Fibroblast of skin of abdomen (primary cell): ENCODE measurements at regions not wholly inside any gene's neighbourhood (a gene's known extent, or its start where the extent isn't known, plus 50 kb on each side); places are given as distances from the start of the nearest gene placed in this dataset.

Source experiments
- DNase-seq: peaks from one replicate; pipeline ENCODE4 v3.0.0-alpha.2; 2013

DNA sequence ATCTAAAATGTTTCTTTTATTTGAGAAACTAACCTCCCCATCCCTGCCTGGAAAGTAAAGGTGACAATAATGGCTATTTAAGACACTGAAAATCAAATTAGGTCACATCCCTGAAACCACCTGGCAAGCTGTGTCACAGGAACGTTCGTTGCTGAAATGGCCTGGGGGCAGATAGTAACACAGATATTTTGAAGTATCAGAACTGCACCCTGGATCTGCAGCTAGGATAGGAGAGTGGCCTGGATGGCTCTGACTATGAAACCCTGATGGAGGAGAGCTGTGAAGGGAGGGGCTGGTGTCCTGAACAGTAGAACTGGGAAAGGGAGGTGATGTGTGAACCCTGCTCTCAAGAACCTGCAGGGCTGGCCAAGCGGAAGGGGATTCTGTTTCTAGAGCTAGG lies 648.3 kb upstream of the CFAP20DC start:
- no peak for DNase-seq

DNA sequence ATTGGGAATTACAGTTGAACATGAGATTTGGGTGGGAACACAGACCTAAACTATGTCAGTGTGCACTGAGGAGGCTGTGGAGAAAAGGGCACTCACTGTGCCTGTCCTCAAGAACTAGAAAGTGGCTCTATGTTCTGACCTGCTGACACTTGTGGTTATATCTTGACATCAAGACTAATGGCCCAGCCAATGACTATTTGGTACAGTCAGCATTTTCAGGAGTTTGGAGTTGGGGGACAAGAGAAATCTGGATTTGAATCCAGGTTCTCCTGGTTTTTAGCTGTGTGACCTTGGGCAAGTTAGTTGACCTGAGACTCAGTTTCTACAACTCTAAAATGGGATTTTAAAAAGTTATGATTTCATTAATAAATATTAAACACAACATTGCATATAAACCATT lies 647.0 kb upstream of the CFAP20DC start:
- DNase-seq = no peak

DNA sequence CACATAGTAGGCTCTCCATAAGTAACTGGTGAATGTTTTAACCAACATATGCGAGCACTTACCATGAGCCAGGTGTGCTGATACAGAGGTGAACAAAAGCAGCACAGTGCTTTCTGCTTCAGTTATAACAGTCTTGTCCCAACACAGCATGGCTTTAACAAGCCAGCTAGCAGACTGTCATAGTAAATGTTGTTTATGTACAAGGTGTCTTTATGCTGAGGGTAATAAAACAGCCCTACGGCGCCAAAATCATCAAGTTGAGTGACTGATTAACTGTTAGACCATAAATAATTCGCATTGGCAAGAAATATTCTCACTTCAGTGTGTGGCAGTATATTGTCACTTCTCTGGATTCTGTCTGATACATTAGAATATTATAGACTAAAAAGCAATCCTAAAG lies 646.0 kb upstream of the CFAP20DC start:
- DNase-seq = no peak

DNA sequence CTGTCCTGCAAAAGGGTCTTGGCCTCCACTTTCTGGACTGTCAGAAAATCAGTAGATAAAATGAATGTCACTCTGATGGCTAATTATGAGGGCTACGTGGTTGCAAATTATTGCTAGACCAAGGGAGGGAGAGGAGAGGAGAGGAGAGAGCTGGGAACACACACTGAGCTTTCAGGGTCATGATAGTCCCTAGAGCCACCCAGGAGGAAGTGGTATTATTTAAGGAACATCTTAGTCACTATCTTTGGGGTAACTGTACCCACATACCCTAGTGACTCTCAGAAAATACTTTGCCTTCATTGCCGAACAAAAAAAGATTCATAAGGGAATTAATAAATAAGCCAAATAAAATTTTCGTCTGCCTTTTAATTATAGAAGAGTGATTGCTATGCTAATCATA lies 642.3 kb upstream of the CFAP20DC start:
- DNase-seq = no peak

DNA sequence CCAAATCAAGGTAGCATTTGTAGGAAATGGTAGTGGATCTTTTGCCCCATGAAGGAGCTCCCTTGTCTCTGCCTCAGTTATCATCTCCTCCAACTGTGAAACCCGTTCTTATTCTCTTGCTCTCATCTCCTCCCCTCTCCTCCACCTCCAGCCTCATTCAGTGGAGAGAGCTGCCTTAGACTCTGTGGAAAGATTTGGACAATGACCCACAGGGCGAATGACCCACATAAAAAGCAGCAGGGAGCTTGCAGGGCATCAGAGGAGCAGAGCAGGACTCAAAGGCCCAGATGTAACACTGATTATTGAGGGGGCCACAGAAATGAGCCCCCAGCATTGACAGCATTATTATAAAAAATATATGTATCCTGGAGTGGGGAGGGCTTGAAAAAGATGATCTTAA lies 641.1 kb upstream of the CFAP20DC start:
- no peak for DNase-seq

DNA sequence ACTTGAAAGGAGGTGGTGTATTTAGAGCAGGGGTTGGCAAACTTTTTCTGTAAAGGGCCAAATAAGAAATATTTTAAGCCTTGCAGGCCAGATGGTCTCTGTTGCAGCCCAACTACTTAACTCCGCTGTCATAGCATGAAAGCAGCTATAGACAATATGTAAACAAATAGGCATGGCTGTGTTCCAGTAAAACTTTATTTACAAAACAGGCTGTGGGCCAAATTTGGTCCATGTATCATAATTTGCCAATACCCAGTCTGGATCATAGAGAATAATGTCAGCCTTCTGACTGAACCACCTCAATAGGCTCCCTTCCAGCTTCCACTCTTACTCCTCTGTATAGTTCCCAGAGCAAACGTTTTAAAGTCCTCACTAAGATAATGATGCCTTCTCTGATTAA lies 638.8 kb upstream of the CFAP20DC start:
- no peak for DNase-seq

DNA sequence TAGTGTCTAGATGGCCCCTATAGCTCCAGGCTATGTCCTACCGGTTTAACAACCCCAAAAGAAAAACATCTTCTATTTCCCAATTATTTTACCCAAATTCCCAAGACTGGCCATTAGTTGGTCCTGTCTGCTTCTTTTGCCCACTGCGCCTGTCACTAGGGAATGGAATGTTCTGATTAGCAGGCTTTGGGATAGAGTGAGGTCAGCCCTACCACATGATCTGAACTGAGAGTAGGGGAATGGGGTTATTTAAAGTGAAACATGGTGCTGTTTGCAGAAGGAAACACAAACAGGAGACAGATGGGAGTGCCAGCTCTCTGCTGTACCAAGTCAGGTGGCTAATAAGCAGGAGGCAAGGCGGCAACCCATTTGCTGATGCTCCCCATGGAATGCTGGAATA lies 635.6 kb upstream of the CFAP20DC start:
- DNase-seq = no peak

DNA sequence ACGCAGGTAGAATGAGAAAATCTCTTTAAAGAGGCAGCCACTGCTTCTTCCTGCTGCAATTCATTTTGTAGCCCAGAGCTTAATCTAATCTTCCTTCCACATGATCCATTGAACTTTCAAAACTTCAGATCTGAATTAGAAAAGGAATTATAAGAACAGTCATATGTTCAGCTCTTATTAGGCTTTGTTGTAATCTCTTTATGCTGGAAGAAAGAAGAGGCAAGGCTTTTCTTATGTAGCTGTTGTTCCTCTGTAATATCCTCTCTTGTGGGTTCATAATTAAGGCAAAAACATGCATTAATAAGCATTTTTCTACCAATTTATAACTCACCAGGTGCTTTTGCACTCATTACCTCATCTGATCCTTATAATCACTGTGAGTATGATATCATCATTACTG lies 634.9 kb upstream of the CFAP20DC start:
- DNase-seq = no peak

DNA sequence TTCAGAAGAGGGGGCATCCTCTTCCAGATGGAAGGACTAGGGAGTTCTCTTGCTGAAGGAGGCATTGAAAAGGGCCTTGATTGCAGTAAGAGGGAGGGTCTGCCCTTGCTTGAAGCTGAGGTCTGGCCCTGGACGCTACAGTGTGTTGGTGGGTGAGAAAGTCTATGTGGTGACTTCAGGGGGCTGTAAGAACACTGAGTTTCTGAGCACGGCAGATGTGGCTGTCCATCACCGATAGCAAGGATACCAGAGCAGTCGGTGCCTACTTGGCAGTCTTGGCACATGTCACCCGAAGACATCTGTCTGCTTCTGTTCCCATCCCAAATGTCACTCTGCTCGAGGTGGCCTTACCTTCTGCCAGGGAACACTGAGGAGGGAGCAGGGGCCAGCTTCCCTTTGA lies 631.1 kb upstream of the CFAP20DC start:
- no peak for DNase-seq

DNA sequence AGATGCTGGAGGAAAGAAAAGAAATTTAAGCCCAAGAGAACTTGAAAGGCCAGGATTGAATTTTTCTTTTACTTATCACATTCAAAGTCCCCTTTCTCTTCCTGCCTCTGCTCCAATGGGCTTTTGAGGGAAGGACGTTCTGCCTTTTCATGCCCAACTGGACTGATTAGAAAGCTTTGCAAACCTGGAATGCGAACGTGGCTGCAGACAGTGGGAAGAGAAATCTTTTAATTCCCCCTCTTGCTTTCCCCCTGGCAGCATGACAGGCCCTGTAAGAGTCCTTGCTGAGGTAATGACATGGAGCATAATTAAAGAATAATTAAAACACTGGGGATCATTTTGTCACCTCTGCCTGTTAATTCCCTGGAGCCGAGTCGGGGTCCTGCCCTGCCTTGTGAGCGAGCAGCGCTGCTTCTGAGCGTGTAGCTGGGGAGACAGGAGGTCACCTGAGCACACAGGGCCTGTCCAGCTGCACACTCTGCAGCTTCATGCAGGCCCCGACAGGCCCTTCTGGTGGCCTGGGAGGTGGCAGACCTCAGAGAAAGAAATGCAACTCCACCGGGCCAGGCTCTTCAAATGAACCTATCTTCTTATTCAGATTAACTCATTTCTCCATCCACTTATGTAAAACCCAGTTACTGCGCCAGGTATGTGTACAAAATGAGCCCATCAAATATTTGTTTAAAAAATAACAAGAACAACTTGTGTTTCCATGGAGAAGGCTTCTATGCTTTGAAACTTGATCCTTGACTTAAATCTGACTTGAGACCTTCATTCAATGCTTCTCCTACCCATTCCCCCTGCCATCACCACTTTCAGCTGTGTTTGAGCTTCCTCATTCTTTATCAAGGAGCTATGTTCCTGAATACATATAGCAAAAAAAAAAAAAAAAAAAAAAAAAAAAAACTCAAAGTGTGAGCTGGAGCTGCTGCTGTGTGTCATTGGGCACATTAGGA lies 628.2 kb upstream of the CFAP20DC start:
- no peak for DNase-seq

DNA sequence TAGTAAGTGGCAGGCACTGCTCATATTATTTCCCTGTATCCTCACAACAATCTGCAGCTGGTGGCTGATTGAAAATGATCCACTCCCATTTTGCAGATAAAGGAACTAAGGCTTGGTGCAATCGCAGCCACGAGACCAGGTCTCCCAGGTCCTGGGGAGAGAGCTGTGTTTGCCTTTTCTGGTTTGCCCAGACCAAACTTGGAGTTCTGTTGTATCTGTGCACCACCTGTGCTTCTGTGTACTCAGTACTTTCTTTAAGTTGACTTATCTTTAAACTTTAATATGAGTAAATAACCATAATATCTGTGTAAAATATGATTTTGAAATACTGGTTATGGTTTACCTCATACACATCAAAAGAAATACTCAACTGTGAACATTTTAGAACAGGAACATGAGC lies 625.7 kb upstream of the CFAP20DC start:
- no peak for DNase-seq

DNA sequence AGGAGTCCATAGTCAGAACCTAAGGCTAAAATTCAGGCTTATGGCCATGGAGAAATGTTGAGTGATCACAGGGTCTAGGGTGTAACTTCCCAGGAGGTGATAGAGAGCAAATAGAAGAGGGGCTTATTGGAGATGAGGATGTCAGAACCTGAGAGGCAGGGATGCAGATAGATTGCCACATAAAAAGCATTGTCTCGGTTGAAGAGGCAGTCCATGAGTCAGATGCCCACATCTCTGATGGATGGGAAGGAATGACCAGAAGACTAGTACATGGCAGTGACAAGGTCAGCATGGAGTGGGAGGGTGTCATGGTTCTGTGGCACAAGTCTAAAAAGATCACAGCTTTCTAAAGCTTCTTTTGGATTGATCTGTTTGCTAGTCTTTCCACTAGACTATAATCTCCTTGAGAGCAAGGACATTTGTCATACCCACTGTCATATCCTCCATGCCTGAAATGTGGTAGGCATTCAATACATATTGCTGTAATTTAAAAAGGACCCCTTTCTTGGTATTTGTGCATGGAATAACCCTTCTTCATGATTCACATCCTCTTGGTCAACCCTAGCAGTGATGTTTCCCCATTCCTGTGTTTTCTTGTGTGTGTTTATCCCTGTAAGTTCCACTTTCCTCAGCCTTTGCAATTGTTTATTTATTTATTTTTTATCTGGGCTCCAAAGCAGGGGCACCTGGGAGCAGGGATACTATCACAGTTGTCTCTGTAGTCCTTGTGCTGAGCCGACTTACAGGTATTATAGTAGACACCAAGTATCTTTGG lies 613.4 kb upstream of the CFAP20DC start:
- no peak for DNase-seq

DNA sequence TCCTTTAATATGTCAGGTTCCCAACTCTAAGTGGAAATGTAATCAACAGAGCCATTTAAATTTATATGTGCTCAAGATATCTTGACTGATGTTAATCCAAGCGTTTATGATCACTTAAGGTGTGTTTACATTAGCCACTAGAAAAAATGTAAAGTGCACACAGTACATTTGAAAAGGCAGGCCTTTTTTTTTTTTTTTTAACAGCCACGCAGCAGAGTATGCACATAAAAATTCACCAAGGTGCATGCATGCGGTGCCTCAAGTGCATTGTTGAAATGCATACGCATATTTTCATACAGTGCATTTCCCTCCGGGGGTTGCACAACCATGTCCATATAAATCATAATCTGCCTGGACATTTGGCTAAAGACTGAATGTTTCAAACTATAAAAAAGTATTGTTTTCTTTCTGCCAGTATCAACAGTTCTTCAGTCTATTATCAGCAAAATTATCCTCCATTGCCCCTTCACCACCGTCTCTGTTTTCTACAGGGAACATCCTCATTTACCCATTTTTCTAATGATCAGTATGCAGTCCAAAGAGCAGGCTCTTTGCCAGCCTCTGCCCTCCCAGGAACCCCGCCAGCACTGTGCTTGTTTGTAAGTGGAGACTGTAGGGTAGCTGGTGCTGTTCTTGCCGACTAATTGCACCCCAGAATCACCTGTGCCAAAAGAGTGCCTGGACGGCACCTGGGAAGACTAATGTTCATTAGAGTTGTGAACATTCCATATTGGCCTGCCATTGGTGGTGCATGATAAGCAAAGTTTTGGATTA lies 611.2 kb upstream of the CFAP20DC start:
- DNase-seq = no peak

DNA sequence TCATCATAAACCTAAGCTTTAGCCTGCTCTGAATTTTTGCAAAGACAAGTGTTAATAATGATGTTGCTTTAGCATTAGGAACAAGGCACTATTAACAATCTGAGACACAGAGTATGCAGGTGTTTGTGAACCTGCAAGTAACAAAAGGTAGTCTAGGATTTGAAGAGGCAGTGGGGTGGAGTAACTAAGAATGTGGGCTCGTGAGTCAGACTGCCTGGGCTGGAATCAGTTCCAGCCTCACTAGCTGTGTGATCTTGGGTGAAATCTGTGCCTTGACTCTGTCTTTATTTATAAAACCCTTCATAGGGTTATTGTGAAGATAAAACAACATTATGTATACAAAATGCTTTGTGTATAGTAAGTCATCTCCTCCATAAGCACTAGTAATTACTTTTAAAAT lies 610.6 kb upstream of the CFAP20DC start:
- DNase-seq = no peak

DNA sequence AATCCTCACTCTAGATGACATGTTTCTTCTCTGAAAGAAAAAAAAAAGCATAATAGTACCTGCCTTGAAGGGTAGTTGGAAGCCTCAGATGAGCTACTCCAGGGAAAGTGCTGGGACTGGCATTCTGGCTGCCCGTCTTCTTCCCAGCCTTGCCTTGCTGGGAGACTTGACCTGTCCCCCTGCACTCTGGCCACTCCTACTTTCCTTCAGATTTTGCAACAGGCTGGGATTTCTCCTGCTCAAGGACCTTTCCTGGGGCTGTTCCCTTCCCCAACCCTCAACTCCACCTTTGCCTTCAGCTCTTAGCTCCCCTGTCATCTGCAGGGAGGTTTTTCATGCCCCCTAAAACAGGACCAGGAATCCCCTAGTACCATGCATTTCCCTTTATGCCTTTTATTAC lies 609.9 kb upstream of the CFAP20DC start:
- DNase-seq = no peak

DNA sequence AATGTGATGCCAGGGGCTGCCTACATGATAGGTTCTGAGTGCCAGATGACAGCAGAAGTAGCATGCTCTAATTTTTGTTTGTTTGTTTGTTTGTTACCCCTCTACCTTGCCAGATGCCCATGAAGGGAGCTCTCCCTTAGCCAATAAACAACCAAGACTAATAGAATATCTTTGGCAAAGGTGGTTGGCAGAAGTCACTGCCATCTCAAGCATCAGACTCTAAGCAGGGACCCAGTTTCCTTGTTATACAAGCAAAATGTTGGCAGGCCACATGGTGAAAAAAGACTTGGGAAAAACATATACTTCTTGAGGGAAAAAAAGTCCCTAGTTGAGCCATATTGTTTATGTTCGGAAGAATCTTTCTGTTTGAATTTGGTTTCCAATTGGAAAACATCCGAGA lies 609.0 kb upstream of the CFAP20DC start:
- DNase-seq = no peak

DNA sequence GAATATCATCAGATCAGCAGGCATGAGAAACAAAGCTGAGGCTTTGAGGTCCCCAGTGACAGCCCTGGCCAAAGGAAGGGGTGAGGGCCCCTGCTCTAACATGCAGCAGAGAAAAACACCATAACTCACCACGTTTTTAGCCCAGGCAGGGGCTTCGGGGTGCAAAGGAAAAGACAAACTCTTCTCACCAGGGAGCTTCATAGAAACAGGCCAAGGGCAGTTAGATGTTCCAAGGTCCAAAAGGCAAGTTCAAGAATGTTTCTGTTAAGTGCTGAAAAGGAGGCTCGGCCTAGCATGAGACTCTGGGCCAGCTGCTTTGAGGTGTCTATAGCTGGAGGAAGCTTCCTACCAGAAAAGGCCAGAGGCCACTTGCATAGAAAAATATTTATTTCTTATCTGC lies 608.4 kb upstream of the CFAP20DC start:
- no peak for DNase-seq

DNA sequence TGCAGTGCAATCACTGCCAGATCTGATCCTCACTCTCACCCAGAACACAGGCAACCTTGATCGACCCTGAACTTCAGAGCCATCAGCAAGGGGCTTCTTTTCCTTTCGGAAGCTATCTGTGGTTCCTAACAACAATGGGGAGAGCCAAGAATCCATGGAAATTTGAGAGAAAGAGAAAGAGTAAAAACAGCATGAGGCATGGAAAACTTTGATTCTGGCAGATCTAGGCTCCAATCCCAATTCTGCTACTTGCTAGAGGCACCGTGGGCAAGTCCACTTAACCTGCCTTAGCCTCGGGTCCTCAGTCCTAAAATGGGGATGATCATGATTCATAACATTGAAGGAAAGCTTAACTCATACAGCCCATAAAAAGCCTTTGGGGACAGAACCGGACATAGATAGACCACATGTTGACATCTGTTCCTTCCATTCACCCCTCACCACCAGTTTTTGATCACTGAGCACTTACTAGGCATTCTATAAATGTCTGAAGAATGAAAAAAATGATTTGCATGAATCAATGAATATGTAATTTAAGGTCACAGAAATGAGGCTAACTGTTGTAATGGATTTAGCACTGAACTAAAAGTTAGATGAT lies 605.7 kb upstream of the CFAP20DC start:
- peak; percentile 5 for DNase-seq

DNA sequence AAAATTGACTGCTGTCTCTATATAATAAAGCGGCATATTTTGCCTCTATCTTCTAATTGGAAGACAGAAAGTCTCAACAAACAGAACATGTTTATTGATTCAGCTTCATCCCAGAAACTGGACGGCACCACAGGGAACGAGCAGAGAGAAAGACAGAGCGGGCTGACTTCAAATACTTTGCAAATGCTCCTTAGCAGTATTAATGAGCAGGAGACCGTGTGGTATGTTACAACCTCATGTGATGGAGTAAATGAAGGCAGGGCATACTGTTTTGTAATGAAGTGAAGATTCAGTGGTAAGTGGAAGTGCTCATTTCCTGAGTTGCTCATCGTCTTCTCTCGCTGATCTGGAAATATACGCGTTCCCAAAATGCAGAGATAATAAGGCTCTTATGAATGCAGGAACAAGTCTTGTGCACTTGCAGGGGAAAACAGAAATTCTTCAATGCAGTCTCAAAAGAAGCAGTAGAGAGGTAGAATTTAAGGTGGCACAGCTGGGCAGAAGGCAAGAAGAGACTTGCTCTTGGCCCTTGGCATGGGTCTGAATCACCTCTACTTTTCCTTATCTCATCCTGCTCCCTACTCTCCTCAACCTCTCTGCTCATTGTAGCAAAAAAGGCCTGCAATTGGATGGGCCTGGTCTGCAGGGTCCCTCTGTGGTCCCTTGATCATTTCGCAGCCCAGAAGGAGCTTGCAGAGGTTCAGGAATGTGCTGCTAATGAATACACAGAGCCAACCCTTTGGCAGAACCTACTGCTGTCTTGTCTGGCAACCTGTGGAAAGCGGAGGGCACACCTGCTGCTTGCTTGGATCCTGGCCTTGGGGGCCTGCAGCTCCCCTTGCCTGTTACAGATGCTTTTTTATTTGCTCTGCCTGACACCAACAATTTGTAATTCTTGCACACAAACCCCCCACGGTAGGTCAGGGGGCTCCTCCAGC lies 604.9 kb upstream of the CFAP20DC start:
- DNase-seq = no peak

DNA sequence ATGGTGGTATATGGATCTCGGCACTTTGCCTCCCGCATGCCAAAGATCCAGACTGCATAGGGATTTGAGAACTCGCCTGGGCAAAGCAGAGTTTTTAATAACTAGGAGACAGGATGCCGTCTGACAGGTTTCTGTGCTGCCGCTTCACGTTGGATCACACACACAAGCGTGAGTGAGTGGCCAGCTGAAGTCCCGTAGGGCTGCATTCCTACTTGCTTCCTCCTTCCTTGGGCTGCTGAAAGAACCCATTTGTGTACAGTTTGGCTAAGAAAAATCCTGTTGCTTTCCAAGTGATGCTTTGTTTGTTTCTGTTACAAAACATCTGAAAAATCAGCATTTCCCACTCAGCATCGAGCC lies 604.3 kb upstream of the CFAP20DC start:
- peak; percentile 5 for DNase-seq

DNA sequence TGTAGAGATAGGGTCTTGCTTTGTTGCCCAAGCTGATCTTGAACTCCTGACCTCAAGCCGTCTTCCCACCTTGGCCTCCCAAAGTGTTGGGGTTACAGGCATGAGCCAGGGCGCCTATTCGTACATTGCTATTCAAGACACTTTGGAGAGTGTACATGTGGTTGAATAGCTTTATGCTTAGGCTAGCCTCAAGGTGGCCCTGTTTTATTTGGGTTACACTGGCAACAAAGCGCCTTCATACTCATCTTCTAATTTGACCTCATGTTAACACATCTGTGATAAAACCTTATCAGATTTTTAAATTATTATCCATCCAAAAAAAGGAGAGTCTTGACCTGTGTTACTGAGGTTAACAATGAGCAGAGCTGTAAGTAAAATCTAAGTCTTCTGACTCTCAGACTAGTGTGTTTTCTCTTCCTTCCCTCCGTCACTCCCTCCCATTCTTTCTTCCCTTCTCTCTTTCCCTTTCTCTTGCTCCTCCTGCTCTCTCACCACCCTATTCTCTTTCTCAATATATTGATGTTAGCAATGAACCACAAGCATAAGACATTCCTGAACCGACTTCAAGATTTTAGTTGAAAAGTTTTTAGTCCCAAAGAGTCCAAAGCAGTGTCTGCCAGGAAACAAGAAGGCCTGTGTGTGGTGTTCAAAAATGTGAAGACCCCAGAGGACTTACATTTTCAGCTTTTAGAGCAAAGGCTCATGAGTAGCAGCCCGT lies 603.7 kb upstream of the CFAP20DC start:
- DNase-seq = no peak
